GM19438 (cell line): ENCODE measurements at regions not wholly inside any gene's neighbourhood (a gene's known extent, or its start where the extent isn't known, plus 50 kb on each side); places are given as distances from the start of the nearest gene placed in this dataset.
"Not testable (repeated sequence)": the region's sequence is repeated elsewhere in the genome, so short reads cannot be mapped to it uniquely, and the experiment has no call there.

Experiments used
- ATAC-seq: cut with Tn5 transposase; IDR thresholded peaks from one replicate; pipeline ENCODE4 v1.9.1; 2021; ENCODE audit warnings: low read depth; ENCODE audit not compliant: unreplicated experiment

DNA sequence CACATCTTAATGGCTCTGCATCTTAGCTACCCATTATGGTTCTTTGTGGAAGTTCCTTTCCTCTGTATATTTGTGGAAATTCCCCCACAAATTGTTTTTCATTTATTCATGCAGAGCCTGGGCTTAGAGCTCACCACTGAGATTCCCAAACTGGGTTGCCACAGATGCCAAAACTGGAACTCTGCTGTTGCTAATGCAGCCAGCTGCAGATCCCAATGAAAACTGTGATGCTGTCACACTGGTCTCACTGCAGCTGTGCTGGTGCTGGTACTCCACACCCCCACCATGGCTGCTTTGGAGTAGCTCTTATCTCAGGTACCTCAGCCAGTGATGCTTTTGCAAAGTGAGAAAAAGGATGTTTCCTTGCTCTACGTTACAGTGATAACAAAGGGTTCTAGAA, 87.7 kb downstream of the DCK start:
- ATAC-seq, result no peak

DNA sequence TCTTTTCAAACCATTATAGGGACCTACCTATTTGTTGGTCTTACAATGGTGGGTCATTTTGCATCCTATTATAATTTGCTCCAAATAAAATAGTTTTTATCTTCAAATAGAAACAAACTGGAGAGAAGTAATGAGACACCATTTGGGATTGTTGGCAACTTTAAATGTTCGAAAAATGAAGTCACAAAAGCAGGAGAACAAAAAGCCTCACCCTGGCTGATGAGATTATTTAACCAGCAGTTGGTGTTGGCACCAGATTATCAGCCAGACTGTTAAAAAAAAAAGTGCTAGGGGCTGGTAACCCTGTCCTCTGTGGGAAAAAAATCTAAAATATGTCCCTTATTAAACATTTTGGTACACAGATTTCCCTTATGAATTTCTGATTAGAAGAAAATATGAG, 100.3 kb downstream of the DCK start:
- no peak for ATAC-seq

GRCh38 chr4:71094201-71094600, 100.8 kb downstream of the DCK start:
- ATAC-seq, result no peak

DNA sequence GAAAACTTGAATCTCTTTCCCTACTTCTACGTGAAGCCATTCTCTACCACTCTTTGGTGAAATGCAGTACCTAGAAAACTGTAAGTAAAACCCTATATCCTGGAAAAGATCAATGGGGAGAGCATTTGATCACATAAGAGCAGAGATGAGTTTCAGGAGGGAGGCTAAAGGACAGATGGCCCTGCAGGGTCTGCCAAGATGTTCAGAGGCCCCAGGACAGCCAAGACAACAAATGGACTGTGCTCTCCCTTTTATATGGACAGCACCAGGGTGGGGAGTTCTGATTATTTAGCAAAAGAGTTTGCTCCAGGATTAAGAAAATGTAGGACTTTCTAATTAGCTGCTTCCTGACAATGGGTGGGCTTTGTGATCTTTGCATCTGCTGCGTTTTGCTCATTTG, 101.7 kb downstream of the DCK start:
- no peak for ATAC-seq

GRCh38 chr4:71095545-71095944, 102.1 kb downstream of the DCK start:
- ATAC-seq, result no peak

DNA sequence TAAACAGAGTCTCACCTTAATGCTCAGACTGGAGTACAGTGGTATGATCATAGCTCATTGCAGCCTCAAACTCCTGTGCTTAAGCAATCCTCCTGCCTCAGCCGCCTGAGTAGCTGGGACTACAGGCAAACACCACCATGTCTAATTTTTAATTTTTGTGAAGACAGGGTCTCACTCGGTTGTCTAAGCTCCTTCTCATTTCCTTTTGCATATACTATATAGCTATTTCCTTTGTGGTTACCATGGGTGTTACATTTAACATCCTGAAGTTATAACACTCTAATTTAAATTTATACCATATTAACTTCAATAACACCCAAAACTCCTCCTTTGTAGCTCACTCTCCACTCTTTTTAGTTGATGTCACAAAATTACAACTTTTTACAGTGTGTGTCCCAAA, 114.3 kb downstream of the DCK start:
- no peak for ATAC-seq

DNA sequence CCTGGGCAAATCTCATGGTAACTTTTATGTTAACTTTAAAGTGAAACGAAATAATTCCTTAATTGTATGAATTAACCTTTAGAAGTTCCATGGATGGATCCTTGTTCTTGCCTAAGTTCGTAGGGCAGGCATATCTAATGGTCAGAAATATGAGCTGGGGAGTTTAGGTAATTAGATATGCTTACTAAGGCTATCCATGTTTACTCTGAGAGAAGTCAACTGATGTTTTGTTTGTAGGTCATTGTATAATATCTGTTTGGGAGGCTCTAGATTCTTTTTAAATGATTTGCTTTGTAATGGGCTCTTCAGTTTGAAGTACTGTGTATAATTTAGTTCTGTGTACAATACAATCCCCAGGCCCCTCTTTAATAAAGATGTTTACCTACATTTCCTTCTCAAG, 117.0 kb downstream of the DCK start:
- ATAC-seq, result no peak

GRCh38 chr4:71111133-71111532, 117.7 kb downstream of the DCK start:
- not testable (repeated sequence) for ATAC-seq

- ATAC-seq, result no peak
Measured at GRCh38 chr4:71113294-71113693, 119.8 kb downstream of the DCK start.

- ATAC-seq, result no peak
Measured at GRCh38 chr4:71120831-71121524, 127.5 kb downstream of the DCK start.

GRCh38 chr4:71123951-71124350, 130.5 kb downstream of the DCK start:
- ATAC-seq, result no peak

- no peak for ATAC-seq
Measured at GRCh38 chr4:71125137-71125536, 131.7 kb downstream of the DCK start.

- ATAC-seq, result no peak
Measured at GRCh38 chr4:71126719-71127118, 133.3 kb downstream of the DCK start.

- no peak for ATAC-seq
Measured at GRCh38 chr4:71130827-71131603, 137.6 kb downstream of the DCK start.

GRCh38 chr4:71132486-71132885, 139.0 kb downstream of the DCK start:
- no peak for ATAC-seq

- no peak for ATAC-seq
Measured at GRCh38 chr4:71133491-71133890, 140.0 kb downstream of the DCK start.

DNA sequence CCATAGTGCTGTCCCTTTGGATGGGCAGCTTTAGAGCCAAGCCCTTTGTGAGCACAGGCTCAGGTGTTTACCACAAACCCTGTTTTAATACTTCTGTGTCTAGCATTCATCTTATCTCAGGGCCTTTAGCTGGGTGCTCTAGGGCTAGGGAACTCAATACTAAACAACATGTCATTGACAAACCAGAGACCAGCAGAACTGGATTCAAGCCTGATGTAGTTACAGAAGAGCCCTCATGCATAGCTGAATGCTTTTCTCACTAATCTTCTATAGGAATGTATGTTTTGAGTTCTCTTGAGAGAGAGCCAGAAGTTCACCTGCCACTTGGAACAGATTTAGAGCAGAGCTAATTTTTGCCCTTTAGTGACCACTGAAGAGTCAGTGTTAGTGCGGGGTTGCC, 142.6 kb downstream of the DCK start:
- no peak for ATAC-seq

- ATAC-seq, result no peak
Measured at GRCh38 chr4:71138007-71138615, 144.7 kb downstream of the DCK start.

GRCh38 chr4:71140563-71140962, 147.1 kb downstream of the DCK start:
- ATAC-seq, result no peak

GRCh38 chr4:71141125-71141524, 147.7 kb downstream of the DCK start:
- no peak for ATAC-seq

GRCh38 chr4:71147261-71147660, 153.8 kb downstream of the DCK start:
- ATAC-seq, result no peak

- ATAC-seq, result no peak
Measured at GRCh38 chr4:71148545-71148944, 155.1 kb downstream of the DCK start.
